ENCODE measurements at regions not wholly inside any gene's neighbourhood (a gene's known extent, or its start where the extent isn't known, plus 50 kb on each side); places are given as distances from the start of the nearest gene placed in this dataset.

GRCh38 chr13:76020421-76020955 is 384.4 kb downstream of the LMO7 start:
- TF ChIP-seq CTCF (conservative IDR thresholded peaks at IDR 0.05) = no peak
- no peak for TF ChIP-seq EZH2 (IDR thresholded peaks at IDR 0.05; ENCODE audit: low read depth)
- H3K27me3 ChIP-seq (ENCODE audit: insufficient read depth, low read depth) = no peaks in the 10 kb centered on the region
- POLR2A ChIA-PET (ENCODE audit: unreplicated experiment) = no interaction called here
- H3K79me2 ChIP-seq (ENCODE audit: low read depth) = no peaks in the 10 kb centered on the region
- H3K4me2 ChIP-seq = no peak overlapping the region
- no peaks in the 10 kb centered on the region for H4K20me1 ChIP-seq (ENCODE audit: insufficient read depth)
- intact Hi-C loops (cut with micrococcal nuclease; ENCODE audit: unreplicated experiment) = no loop called here
- CTCF ChIA-PET = no interaction called here
- no peak for DNase-seq
- no peak overlapping the region for H2AFZ ChIP-seq
- peaks cover 5% of the 10 kb centered on the region; the same call in 1 of the 2 replicates for H3K9me3 ChIP-seq (ENCODE audit: insufficient read depth, low read depth)
- H3K27ac ChIP-seq = no peak overlapping the region
- H3K9me2 ChIP-seq (ENCODE audit: insufficient read depth) = no peaks in the 10 kb centered on the region
- H3K4me1 ChIP-seq (replicated peaks; ENCODE audit: insufficient read depth) = peaks cover 12% of the 10 kb centered on the region; the same call in 1 of the 2 replicates
- no peak overlapping the region for H3K4me3 ChIP-seq
- BruUV-seq (replicated peaks) = no TSS peak
- peaks cover 13% of the 10 kb centered on the region for H3F3A ChIP-seq (ENCODE audit: insufficient read depth, low read depth)
- H3K36me3 ChIP-seq (ENCODE audit: low read depth) = no peaks in the 10 kb centered on the region

GRCh38 chr13:76019421-76020044 is 383.4 kb downstream of the LMO7 start:
- TF ChIP-seq EZH2 (IDR thresholded peaks at IDR 0.05; ENCODE audit: low read depth) (no peak), CTCF (conservative IDR thresholded peaks at IDR 0.05) (no peak)
- Histone ChIP-seq H3K27ac (no peak overlapping the region), H3K9me3 (ENCODE audit: insufficient read depth, low read depth) (peaks cover 5% of the 10 kb centered on the region; the same call in 1 of the 2 replicates), H3K27me3 (ENCODE audit: insufficient read depth, low read depth) (no peaks in the 10 kb centered on the region), H3K4me1 (replicated peaks; ENCODE audit: insufficient read depth) (peaks cover 12% of the 10 kb centered on the region; the same call in 1 of the 2 replicates), H3K4me2 (no peak overlapping the region), H3K79me2 (ENCODE audit: low read depth) (no peaks in the 10 kb centered on the region), H3K9me2 (ENCODE audit: insufficient read depth) (no peaks in the 10 kb centered on the region), H2AFZ (no peak overlapping the region), H3F3A (ENCODE audit: insufficient read depth, low read depth) (peaks cover 13% of the 10 kb centered on the region), H3K4me3 (no peak overlapping the region), H3K36me3 (ENCODE audit: low read depth) (no peaks in the 10 kb centered on the region), H4K20me1 (ENCODE audit: insufficient read depth) (no peaks in the 10 kb centered on the region)
- ChIA-PET CTCF (no interaction called here), POLR2A (ENCODE audit: unreplicated experiment) (no interaction called here)
- no TSS peak for BruUV-seq (replicated peaks)
- intact Hi-C loops (cut with micrococcal nuclease; ENCODE audit: unreplicated experiment) = loop anchor here (5.0 kb wide), 1 partner anchor 332 kb away; no protein-coding TSS in a partner anchor
- DNase-seq = no peak

GRCh38 chr13:76017861-76018556 is 381.9 kb downstream of the LMO7 start:
- no peaks in the 10 kb centered on the region for H4K20me1 ChIP-seq (ENCODE audit: insufficient read depth)
- ChIA-PET POLR2A (ENCODE audit: unreplicated experiment) (no interaction called here), CTCF (no interaction called here)
- TF ChIP-seq EZH2 (IDR thresholded peaks at IDR 0.05; ENCODE audit: low read depth) (no peak), CTCF (conservative IDR thresholded peaks at IDR 0.05) (no peak)
- intact Hi-C loops (cut with micrococcal nuclease; ENCODE audit: unreplicated experiment) = loop anchor here (2.0 to 5.0 kb wide), 2 partner anchors 141 to 331 kb away; no protein-coding TSS in a partner anchor
- no peak overlapping the region for H3K4me2 ChIP-seq
- H3K9me2 ChIP-seq (ENCODE audit: insufficient read depth) = no peaks in the 10 kb centered on the region
- H2AFZ ChIP-seq = no peak overlapping the region
- no peak for DNase-seq
- no peaks in the 10 kb centered on the region for H3F3A ChIP-seq (ENCODE audit: insufficient read depth, low read depth)
- H3K79me2 ChIP-seq (ENCODE audit: low read depth) = no peaks in the 10 kb centered on the region
- no peaks in the 10 kb centered on the region for H3K36me3 ChIP-seq (ENCODE audit: low read depth)
- no peaks in the 10 kb centered on the region for H3K27me3 ChIP-seq (ENCODE audit: insufficient read depth, low read depth)
- H3K9me3 ChIP-seq (ENCODE audit: insufficient read depth, low read depth) = no peaks in the 10 kb centered on the region
- BruUV-seq (replicated peaks) = no TSS peak
- no peak overlapping the region for H3K27ac ChIP-seq
- H3K4me3 ChIP-seq = no peak overlapping the region
- H3K4me1 ChIP-seq (replicated peaks; ENCODE audit: insufficient read depth) = peaks cover 2% of the 10 kb centered on the region; the same call in 1 of the 2 replicates
